Hepatocyte (in vitro differentiated cells): ENCODE measurements at regions not wholly inside any gene's neighbourhood (a gene's known extent, or its start where the extent isn't known, plus 50 kb on each side); places are given as distances from the start of the nearest gene placed in this dataset.

Experiments used
- DNase-seq: peaks from one replicate; pipeline ENCODE4 v3.0.0-alpha.2; 2016; ENCODE audit warnings: low spot score
- H2AFZ ChIP-seq: fragments of 200-600 bp; sonication (generic); 2 replicates; pipeline ENCODE4 v1.6.0; 2016; ENCODE audit warnings: antibody characterized with exemption, mild to moderate bottlenecking
- H3K27ac ChIP-seq: fragments of 200-600 bp; sonication (generic); 2 replicates; pipeline ENCODE4 v1.5.1; 2016; ENCODE audit warnings: mild to moderate bottlenecking
- H3K27me3 ChIP-seq: fragments of 200-600 bp; sonication (generic); 2 replicates; pipeline ENCODE4 v1.6.1; 2016
- H3K36me3 ChIP-seq: fragments of 200-600 bp; sonication (generic); replicated peaks from 2 replicates; pipeline ENCODE4 v1.5.1; 2016; ENCODE audit warnings: low read depth; ENCODE audit not compliant: insufficient read depth
- H3K4me1 ChIP-seq: fragments of 200-600 bp; sonication (generic); 2 replicates; pipeline ENCODE4 v1.5.1; 2016; ENCODE audit warnings: mild to moderate bottlenecking, moderate library complexity; ENCODE audit not compliant: insufficient read depth
- H3K4me2 ChIP-seq: fragments of 200-600 bp; sonication (generic); 2 replicates; pipeline ENCODE4 v1.6.0; 2016
- H3K4me3 ChIP-seq: fragments of 200-600 bp; sonication (generic); 2 replicates; pipeline ENCODE4 v1.5.1; 2016; ENCODE audit warnings: mild to moderate bottlenecking
- H3K79me2 ChIP-seq: fragments of 200-600 bp; sonication (generic); 2 replicates; pipeline ENCODE4 v1.6.0; 2017; ENCODE audit warnings: mild to moderate bottlenecking
- H3K9me2 ChIP-seq: fragments of 200-600 bp; sonication (generic); replicated peaks from 2 replicates; pipeline ENCODE4 v1.6.0; 2017; ENCODE audit warnings: mild to moderate bottlenecking; ENCODE audit not compliant: insufficient read depth
- H3K9me3 ChIP-seq: fragments of 200-600 bp; sonication (generic); 2 replicates; pipeline ENCODE4 v1.5.1; 2016; ENCODE audit warnings: low read depth, mild to moderate bottlenecking
- H4K20me1 ChIP-seq: fragments of 200-600 bp; sonication (generic); 2 replicates; pipeline ENCODE4 v1.6.0; 2016; ENCODE audit warnings: mild to moderate bottlenecking; ENCODE audit not compliant: insufficient read depth, poor library complexity, severe bottlenecking
- CTCF ChIP-seq: fragments of 200-600 bp; sonication (generic); IDR thresholded peaks from 2 replicates; pipeline ENCODE4 v1.5.1; 2016; ENCODE audit warnings: antibody characterized with exemption, mild to moderate bottlenecking; ENCODE audit not compliant: poor library complexity
- EZH2 ChIP-seq: fragments of 200-600 bp; sonication (generic); IDR thresholded peaks from 2 replicates; pipeline ENCODE4 v1.6.1; 2016; ENCODE audit warnings: antibody characterized with exemption, mild to moderate bottlenecking, borderline replicate concordance
- EZH2phosphoT487 ChIP-seq: fragments of 200-600 bp; sonication (generic); IDR thresholded peaks from one replicate; pipeline ENCODE4 v1.6.1; 2018; ENCODE audit warnings: antibody characterized with exemption, mild to moderate bottlenecking, low read depth, moderate library complexity; ENCODE audit not compliant: unreplicated experiment, severe bottlenecking
- WGBS: methylation state at CpG from one replicate; pipeline ENCODE4 v1.1.6; 2016; ENCODE audit warnings: low lambda C conversion rate; ENCODE audit errors: missing lambda C conversion rate; 5-methylcytosine and 5-hydroxymethylcytosine counted together

GRCh38 chr2:20123871-20124594, 72.6 kb upstream of the LAPTM4A start:
- Histone ChIP-seq H3K4me1 (no peaks in the 10 kb centered on the region), H3K4me3 (no peak overlapping the region), H3K27me3 (no peaks in the 10 kb centered on the region), H3K79me2 (no peaks in the 10 kb centered on the region), H3K9me2 (no peaks in the 10 kb centered on the region), H3K36me3 (no peaks in the 10 kb centered on the region), H3K9me3 (no peaks in the 10 kb centered on the region), H4K20me1 (no peaks in the 10 kb centered on the region), H3K4me2 (no peak overlapping the region), H2AFZ (no peak overlapping the region), H3K27ac (no peak overlapping the region)
- 93% methylated on average over 4 of the region's 4 CpGs for WGBS
- no peak for DNase-seq
- TF ChIP-seq CTCF (no peak), EZH2 (no peak), EZH2phosphoT487 (no peak)

- 96% methylated on average over 5 of the region's 5 CpGs for WGBS
- H3K36me3 ChIP-seq = no peaks in the 10 kb centered on the region
- H3K27me3 ChIP-seq = no peaks in the 10 kb centered on the region
- H3K79me2 ChIP-seq = no peaks in the 10 kb centered on the region
- H3K9me2 ChIP-seq = no peaks in the 10 kb centered on the region
- no peaks in the 10 kb centered on the region for H3K9me3 ChIP-seq
- H3K4me3 ChIP-seq = no peak overlapping the region
- no peak overlapping the region for H2AFZ ChIP-seq
- no peak for DNase-seq
- H3K4me1 ChIP-seq = no peaks in the 10 kb centered on the region
- H4K20me1 ChIP-seq = no peaks in the 10 kb centered on the region
- H3K27ac ChIP-seq = no peak overlapping the region
- TF ChIP-seq CTCF = no peak
- TF ChIP-seq EZH2phosphoT487 = no peak
- no peak for TF ChIP-seq EZH2
- no peak overlapping the region for H3K4me2 ChIP-seq
Observed at GRCh38 chr2:20122864-20123263, 71.4 kb upstream of the LAPTM4A start.

DNA sequence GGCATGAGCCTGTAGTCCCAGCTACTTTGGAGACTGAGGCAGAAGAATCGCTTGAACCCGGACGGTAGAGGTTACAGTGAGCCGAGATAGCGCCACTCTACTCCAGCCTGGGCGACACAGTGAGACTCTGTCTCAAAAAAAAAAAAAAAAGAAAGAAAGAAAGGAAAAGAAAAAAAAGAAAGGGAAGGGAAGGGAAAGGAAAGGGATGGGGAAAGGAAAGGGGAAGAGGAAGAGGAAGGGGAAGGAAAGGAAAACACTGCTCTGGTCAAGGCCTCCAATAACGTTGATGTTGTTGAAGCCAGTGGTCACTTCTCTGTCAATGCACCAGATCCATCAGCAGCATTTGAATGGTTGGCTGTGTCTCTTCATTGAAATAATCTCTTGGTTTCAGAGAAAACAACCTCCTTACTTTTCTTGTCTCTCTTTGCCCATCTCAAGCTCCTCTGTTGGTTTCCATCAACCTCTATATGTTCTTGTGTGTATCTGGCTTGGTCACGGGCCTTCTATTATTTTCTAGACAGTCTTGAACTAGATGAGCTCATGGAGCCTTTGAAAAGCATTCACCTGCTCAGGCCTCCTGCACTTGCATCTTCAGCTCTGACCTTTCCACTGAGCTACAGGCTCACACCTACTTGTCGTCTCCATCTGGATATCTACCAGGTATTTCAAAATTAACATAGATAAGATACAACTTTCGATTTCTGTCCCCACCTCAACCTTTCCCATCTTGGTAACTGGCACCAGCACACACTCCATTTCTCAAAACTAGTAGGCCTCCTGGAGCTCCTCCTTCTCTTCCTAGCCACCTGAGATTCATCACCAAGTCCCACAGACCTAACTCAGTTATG, 69.4 kb upstream of the LAPTM4A start:
- no peaks in the 10 kb centered on the region for H4K20me1 ChIP-seq
- H3K9me3 ChIP-seq = no peaks in the 10 kb centered on the region
- DNase-seq = no peak
- no peak overlapping the region for H3K4me3 ChIP-seq
- no peak overlapping the region for H2AFZ ChIP-seq
- H3K79me2 ChIP-seq = no peaks in the 10 kb centered on the region
- 89% methylated on average over 10 of the region's 10 CpGs for WGBS
- TF ChIP-seq CTCF (no peak), EZH2phosphoT487 (no peak), EZH2 (no peak)
- no peak overlapping the region for H3K27ac ChIP-seq
- no peak overlapping the region for H3K4me2 ChIP-seq
- no peaks in the 10 kb centered on the region for H3K9me2 ChIP-seq
- H3K27me3 ChIP-seq = no peaks in the 10 kb centered on the region
- no peaks in the 10 kb centered on the region for H3K36me3 ChIP-seq
- H3K4me1 ChIP-seq = peaks cover 4% of the 10 kb centered on the region
